ENCODE measurements at regions not wholly inside any gene's neighbourhood (a gene's known extent, or its start where the extent isn't known, plus 50 kb on each side); places are given as distances from the start of the nearest gene placed in this dataset.

DNA sequence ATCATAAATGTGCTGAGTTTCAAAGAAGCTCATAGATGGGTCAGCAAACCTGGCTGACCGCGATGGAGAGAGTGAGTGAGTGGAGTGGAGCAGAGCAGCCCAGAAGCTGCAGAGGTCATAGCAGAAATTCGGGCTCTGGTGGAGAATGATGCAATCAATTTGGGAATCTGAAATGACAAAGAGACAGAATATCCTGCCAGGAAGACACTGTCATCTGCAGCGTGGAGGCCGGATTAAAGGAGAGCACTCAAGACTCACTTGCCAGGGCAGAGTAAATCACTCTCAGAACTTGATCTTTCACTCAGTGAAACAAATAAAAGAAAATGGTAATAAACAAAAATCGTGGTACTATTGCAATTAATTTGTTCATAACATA, 109.6 kb upstream of the RREB1 start:
- TF ChIP-seq, protein P1, sequence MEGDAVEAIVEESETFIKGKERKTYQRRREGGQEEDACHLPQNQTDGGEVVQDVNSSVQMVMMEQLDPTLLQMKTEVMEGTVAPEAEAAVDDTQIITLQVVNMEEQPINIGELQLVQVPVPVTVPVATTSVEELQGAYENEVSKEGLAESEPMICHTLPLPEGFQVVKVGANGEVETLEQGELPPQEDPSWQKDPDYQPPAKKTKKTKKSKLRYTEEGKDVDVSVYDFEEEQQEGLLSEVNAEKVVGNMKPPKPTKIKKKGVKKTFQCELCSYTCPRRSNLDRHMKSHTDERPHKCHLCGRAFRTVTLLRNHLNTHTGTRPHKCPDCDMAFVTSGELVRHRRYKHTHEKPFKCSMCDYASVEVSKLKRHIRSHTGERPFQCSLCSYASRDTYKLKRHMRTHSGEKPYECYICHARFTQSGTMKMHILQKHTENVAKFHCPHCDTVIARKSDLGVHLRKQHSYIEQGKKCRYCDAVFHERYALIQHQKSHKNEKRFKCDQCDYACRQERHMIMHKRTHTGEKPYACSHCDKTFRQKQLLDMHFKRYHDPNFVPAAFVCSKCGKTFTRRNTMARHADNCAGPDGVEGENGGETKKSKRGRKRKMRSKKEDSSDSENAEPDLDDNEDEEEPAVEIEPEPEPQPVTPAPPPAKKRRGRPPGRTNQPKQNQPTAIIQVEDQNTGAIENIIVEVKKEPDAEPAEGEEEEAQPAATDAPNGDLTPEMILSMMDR (IDR thresholded peaks at IDR 0.05) = no peak
- TF ChIP-seq ELF1 (IDR thresholded peaks at IDR 0.05) (no peak), POLR2AphosphoS5 (IDR thresholded peaks at IDR 0.05; ENCODE audit: low read depth, low read length) (no peak), NRF1 (IDR thresholded peaks at IDR 0.05; ENCODE audit: low read depth, low read length) (no peak)

Data from SK-N-SH (cell line).